HG03196 (cell line): ENCODE measurements at regions not wholly inside any gene's neighbourhood (a gene's known extent, or its start where the extent isn't known, plus 50 kb on each side); places are given as distances from the start of the nearest gene placed in this dataset.
"Not testable (repeated sequence)": the region's sequence is repeated elsewhere in the genome, so short reads cannot be mapped to it uniquely, and the experiment has no call there.

ENCODE experiments used
- ATAC-seq: cut with Tn5 transposase; IDR thresholded peaks from one replicate; pipeline ENCODE4 v1.9.1; 2021; ENCODE audit not compliant: unreplicated experiment

GRCh38 chr4:158053086-158053485, 119.7 kb downstream of the GASK1B start:
- ATAC-seq: no peak

DNA sequence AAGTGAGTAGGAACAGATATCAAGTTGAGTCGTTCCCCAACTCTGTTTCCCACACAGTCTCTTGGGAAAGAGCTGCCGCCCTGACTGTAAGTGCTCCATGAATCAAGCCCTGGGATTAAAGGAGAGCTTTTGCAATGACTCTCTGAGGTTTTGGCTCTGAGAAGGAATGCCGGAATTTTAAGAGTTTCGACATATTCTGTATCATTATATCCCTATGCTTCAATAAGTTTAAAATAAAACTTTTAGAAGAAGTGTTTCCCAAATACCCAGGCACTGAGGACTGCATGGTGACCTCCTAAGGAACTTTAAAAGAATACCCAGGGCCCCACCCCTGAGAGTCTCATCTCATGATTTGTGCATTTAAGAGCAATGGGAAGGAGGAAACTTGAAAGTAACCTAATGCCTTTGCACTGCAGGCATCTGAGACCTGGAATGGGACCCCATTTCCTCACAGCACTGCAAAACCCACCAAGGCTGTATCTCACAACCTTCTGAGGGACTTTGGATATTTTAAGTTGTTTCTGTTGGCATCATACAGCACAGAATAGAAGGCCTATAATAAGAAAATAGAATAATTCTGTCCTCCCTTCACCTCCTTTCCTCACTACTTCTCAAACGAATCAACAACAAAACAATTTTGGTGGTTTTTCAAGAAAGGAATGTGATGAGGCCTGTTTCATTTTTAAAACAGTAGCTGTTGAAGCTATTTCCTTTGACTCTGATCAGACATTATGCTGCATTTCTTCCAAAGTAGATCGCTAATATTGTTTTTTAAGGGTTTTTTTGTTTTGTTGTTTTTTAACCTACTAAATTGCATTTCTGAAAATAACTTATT, 121.2 kb downstream of the GASK1B start:
- no peak for ATAC-seq

DNA sequence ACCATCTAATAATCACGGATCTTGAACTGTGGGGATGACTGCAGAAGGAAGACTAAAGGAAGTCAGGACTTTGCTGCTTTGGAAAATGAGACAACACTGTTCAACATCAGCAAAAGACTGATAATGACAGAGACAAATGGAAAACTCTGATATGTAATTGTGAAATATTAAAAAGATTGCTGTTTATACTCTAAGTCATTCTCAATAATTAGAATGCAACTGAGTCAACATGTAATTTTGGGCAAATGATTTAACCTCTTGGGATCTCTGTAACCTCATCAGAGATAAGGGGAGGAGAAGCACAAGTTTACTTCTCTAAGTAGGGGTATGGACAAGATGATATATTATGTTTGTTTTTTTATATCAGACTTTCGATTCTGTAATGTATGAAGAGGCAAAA, 121.9 kb downstream of the GASK1B start:
- ATAC-seq: no peak

- no peak for ATAC-seq
Observed at GRCh38 chr4:158046345-158046744, 126.5 kb downstream of the GASK1B start.

GRCh38 chr4:158043971-158044618, 128.7 kb downstream of the GASK1B start:
- ATAC-seq: no peak

DNA sequence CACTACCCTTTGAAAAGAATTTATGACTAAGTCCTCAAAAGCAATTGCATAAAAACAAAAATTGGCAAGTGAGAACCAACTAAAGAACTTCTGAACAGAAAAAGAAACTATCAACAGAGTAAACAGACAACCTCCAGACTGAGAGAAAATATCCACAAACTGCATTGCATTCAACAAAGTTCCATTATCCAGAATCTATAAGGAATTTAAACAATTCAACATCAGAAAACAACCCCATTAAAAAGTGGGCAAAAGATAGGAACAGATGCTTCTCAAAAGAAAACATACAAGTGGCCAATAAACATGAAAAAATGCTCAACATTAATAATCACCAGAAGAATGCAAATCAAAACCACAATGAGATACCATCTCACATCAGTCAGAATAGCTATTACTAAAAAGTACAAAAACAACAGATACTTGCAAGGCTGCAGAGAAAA, 130.2 kb downstream of the GASK1B start:
- no peak for ATAC-seq

GRCh38 chr4:158038718-158039117, 134.1 kb downstream of the GASK1B start:
- no peak for ATAC-seq

GRCh38 chr4:158036998-158037397, 135.8 kb downstream of the GASK1B start:
- ATAC-seq: no peak

GRCh38 chr4:158035662-158036195, 137.1 kb downstream of the GASK1B start:
- ATAC-seq: no peak

GRCh38 chr4:158033416-158034120, 139.3 kb downstream of the GASK1B start:
- ATAC-seq: no peak

GRCh38 chr4:158032733-158033415, 140.0 kb downstream of the GASK1B start:
- no peak for ATAC-seq

GRCh38 chr4:158028381-158028780, 144.4 kb downstream of the GASK1B start:
- not testable (repeated sequence) for ATAC-seq

- ATAC-seq: no peak
Observed at GRCh38 chr4:158025131-158025530, 147.7 kb downstream of the GASK1B start.

- no peak for ATAC-seq
Observed at GRCh38 chr4:158020734-158021346, 152.0 kb downstream of the GASK1B start.

DNA sequence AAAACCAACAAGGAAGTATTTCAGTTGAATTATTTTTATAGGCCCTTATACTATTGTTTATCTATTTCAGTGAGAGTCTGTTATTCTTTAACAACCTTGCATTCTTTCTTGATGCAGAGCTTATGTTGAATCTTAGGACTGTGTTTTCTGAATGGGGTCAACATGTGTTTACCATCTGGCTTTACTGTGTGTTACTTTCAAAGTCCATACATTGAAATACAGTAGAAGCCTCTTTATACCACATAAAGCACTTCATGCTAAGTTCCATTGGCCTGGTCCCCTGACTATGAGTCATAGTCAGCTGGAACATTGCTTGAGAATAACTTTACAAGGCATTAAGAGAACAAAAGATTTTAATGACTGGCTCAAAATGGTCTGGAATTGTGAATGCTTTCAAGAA, 152.6 kb downstream of the GASK1B start:
- no peak for ATAC-seq

DNA sequence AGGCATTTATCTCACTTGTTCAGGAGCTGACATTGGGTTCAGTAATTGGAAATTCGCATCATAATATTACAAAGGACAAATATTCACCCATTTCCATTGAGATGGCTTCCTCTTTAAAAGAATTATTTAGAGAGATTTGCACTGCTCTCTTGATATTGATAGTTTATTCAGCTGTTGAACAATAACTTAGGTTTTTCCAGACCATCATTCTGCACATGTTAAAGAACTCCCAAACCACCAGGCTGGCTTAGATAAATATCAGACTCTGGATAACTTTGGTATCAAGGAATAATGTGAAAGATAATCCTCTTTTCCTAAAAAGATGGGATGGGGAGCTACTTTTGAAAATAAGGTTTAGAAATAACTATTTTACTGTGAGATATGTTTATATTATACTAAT, 154.0 kb downstream of the GASK1B start:
- ATAC-seq: no peak

GRCh38 chr4:158018221-158018830, 154.5 kb downstream of the GASK1B start:
- ATAC-seq: no peak

DNA sequence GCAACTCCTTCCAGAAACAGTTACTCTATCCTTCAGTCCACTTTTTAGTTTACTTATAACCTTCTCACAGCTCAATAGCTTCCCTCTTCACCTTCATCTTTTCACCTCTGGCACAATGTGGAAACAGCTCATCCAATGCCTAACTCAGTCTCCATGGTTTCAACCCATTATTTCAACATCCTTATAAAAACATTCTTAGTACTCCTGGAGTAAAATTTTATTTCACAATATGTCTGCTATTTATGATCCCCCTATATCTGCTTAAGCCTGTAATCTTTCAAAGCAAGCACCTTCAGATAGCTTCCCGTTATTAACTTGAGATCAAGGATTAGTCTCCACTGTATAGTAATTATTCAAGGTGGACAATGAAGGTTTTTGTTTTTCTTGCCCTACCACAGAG, 156.3 kb downstream of the GASK1B start:
- ATAC-seq: no peak

DNA sequence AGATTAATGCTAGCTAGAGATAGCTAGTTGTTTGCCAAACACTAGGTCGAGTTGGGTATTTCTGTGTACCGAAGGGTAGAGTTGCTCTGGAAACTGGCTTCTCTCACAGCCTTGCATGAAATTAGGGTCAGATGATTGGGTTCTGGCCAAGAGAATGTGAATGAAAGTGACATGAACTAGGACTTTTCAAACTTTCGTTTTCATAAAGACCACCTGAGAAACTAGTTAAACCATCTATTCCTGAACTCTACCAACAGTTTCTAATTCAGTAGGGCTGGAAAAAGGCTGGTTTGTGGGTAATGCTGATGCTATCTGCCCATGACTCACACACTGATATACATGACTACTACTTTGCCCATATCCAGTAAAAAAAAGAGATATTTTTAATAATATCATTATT, 157.6 kb downstream of the GASK1B start:
- ATAC-seq: no peak

- no peak for ATAC-seq
Observed at GRCh38 chr4:158013858-158014257, 159.0 kb downstream of the GASK1B start.
